ENCODE measurements at regions not wholly inside any gene's neighbourhood (a gene's known extent, or its start where the extent isn't known, plus 50 kb on each side); places are given as distances from the start of the nearest gene placed in this dataset.

- DNase-seq (ENCODE audit: low spot score): no peak
Measured at GRCh38 chr7:54956865-54957264, 62.0 kb upstream of the EGFR start.

GRCh38 chr7:54960517-54960916, 58.3 kb upstream of the EGFR start:
- DNase-seq (ENCODE audit: low spot score): no peak

DNA sequence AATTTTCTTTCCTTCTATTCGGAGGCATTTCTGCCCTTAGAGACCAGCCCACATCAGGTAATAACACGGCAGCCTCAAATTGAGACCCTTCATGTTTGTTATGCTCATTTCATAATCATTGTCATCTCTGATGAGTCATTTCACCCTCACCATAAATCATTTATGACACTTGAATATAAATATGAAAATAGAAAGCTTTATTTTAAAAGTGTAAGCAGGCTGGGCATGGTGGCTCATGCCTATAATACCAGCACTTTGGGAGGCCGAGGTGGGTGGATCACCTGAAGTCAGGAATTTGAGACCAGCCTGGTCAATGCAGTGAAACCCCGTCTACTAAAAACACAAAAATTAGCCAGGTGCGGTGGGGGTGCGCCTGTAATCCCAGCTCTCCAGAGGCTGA, 57.4 kb upstream of the EGFR start:
- DNase-seq (ENCODE audit: low spot score): no peak

GRCh38 chr7:54963155-54963554, 55.7 kb upstream of the EGFR start:
- DNase-seq (ENCODE audit: low spot score): no peak

DNA sequence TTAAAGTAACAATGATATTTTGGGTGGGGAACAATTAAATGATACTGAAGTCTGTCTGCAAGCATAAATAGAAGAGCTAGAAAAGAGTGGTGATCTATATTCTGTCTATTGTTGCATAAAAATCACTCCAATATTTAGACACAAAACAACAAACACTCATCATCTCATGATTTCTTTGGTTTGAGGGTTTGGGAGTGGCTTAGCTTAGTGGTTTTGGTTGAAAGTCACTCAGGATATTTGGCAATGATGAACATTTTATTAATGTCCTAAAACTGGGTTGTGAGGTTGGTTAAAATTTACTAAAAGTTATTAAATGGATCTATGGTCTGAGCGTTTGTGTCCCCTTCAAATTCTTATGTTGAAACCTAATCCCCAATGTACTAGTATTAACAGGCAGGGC, 54.7 kb upstream of the EGFR start:
- no peak for DNase-seq (ENCODE audit: low spot score)

GRCh38 chr7:54967377-54967776, 51.4 kb upstream of the EGFR start:
- DNase-seq (ENCODE audit: low spot score): no peak

GRCh38 chr7:54968018-54968417, 50.8 kb upstream of the EGFR start:
- DNase-seq (ENCODE audit: low spot score): no peak
